Left ventricle myocardium inferior (tissue), 1 donor: ENCODE measurements at regions not wholly inside any gene's neighbourhood (a gene's known extent, or its start where the extent isn't known, plus 50 kb on each side); places are given as distances from the start of the nearest gene placed in this dataset.
"Not testable (repeated sequence)": the region's sequence is repeated elsewhere in the genome, so short reads cannot be mapped to it uniquely, and the experiment has no call there.

Experiments used
- DNase-seq: peaks from one replicate; pipeline ENCODE4 v3.0.0-alpha.2; 2020
- H3K27ac ChIP-seq: fragments of 200-600 bp; replicated peaks from 2 replicates; pipeline ENCODE4 v1.8.0; 2021
- H3K27me3 ChIP-seq: fragments of 200-600 bp; 2 replicates; pipeline ENCODE4 v1.8.0; 2021; ENCODE audit warnings: low read depth
- H3K36me3 ChIP-seq: fragments of 200-600 bp; 2 replicates; pipeline ENCODE4 v1.8.0; 2021
- H3K4me1 ChIP-seq: fragments of 200-600 bp; 2 replicates; pipeline ENCODE4 v1.8.0; 2021
- H3K4me3 ChIP-seq: fragments of 200-600 bp; 2 replicates; pipeline ENCODE4 v1.8.0; 2021; ENCODE audit warnings: mild to moderate bottlenecking, moderate library complexity
- H3K9me3 ChIP-seq: fragments of 200-600 bp; replicated peaks from 2 replicates; pipeline ENCODE4 v1.8.0; 2021
- intact Hi-C: fragments of 100-400 bp; cut with micrococcal nuclease; formaldehyde crosslinking; loops from one replicate; pipeline ENCODE4 v1.11.0; 2022
- TF ChIP-seq, protein P1 (sequence below): fragments of 200-600 bp; IDR thresholded peaks from 2 replicates; pipeline ENCODE4 v1.8.0; 2021; ENCODE audit warnings: antibody characterized with exemption, mild to moderate bottlenecking, borderline replicate concordance
- donor health status: DM: no; HTN: yes; CAD: no; lungs with severe emphysema.

DNA sequence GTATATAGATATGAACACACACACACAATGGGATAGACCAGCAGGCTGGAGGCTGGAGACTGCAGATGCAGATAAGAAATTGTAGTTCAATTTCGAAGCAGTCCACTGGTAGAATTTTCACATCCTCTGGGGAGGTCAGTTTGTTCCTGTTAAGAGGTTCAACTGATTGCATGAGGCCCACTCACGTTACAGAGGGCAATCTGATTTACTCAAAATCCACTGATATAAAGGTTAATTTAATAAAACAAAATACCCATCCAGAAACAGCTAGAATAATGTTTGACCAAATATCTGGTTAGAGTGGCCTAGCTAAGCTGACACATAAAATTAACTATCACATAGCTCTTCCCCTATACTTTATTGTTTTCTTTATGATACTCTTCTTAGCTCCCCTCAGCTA, 162.9 kb upstream of the SMIM30 start:
- H3K4me1 ChIP-seq, result peaks cover 10% of the 10 kb centered on the region
- peaks cover 7% of the 10 kb centered on the region for H3K9me3 ChIP-seq
- H3K36me3 ChIP-seq, result no peaks in the 10 kb centered on the region
- TF ChIP-seq, protein P1, sequence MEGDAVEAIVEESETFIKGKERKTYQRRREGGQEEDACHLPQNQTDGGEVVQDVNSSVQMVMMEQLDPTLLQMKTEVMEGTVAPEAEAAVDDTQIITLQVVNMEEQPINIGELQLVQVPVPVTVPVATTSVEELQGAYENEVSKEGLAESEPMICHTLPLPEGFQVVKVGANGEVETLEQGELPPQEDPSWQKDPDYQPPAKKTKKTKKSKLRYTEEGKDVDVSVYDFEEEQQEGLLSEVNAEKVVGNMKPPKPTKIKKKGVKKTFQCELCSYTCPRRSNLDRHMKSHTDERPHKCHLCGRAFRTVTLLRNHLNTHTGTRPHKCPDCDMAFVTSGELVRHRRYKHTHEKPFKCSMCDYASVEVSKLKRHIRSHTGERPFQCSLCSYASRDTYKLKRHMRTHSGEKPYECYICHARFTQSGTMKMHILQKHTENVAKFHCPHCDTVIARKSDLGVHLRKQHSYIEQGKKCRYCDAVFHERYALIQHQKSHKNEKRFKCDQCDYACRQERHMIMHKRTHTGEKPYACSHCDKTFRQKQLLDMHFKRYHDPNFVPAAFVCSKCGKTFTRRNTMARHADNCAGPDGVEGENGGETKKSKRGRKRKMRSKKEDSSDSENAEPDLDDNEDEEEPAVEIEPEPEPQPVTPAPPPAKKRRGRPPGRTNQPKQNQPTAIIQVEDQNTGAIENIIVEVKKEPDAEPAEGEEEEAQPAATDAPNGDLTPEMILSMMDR, result no peak
- H3K27me3 ChIP-seq, result no peaks in the 10 kb centered on the region
- intact Hi-C loops, result no loop called here
- DNase-seq, result no peak
- H3K4me3 ChIP-seq, result no peak overlapping the region
- no peak overlapping the region for H3K27ac ChIP-seq

DNA sequence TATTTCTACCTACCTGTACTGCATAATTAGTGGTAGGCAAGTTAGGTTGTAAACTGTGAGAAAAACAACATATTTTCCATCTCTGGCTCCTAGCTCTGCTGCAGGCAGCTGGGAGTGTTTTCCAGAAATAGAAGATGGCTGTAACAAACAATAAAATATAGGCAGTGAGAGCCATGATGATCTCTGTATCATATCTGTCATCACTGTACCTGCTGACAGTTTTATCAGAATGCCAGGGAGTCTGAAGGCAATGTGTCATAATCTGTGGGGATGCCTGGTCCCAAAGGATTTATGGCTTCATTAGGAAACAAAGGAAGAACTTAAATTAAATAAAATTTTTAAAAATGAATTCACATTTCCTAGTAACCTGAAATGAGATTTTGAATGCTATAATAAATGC, 160.9 kb upstream of the SMIM30 start:
- Histone ChIP-seq H3K9me3 (peaks cover 24% of the 10 kb centered on the region), H3K4me3 (no peak overlapping the region), H3K27me3 (no peaks in the 10 kb centered on the region), H3K36me3 (no peaks in the 10 kb centered on the region), H3K27ac (no peak overlapping the region), H3K4me1 (peaks cover 10% of the 10 kb centered on the region)
- intact Hi-C loops, result no loop called here
- DNase-seq, result no peak
- TF ChIP-seq, protein P1, result no peak

DNA sequence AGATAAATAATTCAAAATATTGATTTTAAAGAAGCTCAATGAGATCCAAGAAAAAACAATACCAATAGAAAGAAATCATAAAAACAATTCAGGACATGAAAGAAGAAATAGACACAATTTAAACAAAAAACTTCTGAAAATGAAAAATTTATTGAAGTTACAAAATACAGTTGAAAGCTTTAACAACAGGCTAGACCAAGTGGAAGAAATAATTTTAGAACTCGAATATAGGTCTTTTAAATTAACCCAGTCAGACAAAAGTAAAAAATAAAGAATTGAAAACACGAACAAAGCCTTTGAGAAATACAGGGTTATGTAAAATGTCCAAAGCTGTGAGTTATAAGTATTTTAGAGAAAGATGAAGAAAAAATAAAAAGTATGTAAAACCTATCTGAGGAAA, 152.4 kb upstream of the SMIM30 start:
- intact Hi-C loops, result no loop called here
- Histone ChIP-seq H3K27me3 (no peaks in the 10 kb centered on the region), H3K36me3 (no peaks in the 10 kb centered on the region), H3K9me3 (peaks cover 74% of the 10 kb centered on the region), H3K4me3 (no peak overlapping the region), H3K27ac (no peak overlapping the region), H3K4me1 (no peaks in the 10 kb centered on the region)
- TF ChIP-seq, protein P1, result no peak
- DNase-seq, result no peak

DNA sequence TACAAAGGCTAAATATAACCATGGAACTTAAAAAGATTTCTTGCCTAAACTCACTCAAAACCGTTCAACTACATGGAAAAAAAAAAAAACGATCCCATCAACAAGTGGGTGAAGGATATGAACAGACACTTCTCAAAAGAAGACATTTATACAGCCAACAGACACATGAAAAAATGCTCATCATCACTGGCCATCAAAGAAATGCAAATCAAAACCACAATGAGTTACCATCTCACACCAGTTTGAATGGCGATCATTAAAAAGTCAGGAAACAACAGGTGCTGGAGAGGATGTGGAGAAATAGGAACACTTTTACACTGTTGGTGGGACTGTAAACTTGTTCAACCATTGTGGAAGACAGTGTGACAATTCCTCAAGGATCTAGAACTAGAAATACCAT, 151.2 kb upstream of the SMIM30 start:
- peaks cover 64% of the 10 kb centered on the region for H3K9me3 ChIP-seq
- intact Hi-C loops, H3K27ac ChIP-seq, DNase-seq, H3K4me1 ChIP-seq, H3K36me3 ChIP-seq, H3K27me3 ChIP-seq, H3K4me3 ChIP-seq: not testable (repeated sequence)

DNA sequence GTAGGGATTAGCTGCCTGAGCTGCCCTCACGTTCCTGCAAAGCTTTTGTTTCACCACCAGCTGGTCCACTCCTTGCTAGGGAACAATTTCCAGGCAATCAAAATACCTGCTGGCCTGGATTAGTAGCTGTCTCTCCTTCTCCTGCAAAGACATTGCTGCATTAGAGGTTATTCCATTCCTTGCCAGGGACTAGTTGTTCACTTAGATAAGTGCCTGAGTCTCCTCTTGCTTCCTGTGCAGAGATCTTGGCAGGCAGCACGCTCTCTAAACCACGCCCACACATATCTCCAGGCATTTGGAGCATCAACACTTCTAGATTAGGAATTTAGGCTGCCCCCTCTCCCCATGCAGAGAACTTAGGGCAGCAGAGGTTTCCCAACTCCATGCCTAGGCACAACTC, 150.4 kb upstream of the SMIM30 start:
- peaks cover 57% of the 10 kb centered on the region for H3K9me3 ChIP-seq
- DNase-seq, result no peak
- no peak overlapping the region for H3K27ac ChIP-seq
- H3K27me3 ChIP-seq, result no peaks in the 10 kb centered on the region
- H3K4me3 ChIP-seq, result no peak overlapping the region
- H3K4me1 ChIP-seq, result no peaks in the 10 kb centered on the region
- TF ChIP-seq, protein P1, result no peak
- no peaks in the 10 kb centered on the region for H3K36me3 ChIP-seq
- intact Hi-C loops, result no loop called here

DNA sequence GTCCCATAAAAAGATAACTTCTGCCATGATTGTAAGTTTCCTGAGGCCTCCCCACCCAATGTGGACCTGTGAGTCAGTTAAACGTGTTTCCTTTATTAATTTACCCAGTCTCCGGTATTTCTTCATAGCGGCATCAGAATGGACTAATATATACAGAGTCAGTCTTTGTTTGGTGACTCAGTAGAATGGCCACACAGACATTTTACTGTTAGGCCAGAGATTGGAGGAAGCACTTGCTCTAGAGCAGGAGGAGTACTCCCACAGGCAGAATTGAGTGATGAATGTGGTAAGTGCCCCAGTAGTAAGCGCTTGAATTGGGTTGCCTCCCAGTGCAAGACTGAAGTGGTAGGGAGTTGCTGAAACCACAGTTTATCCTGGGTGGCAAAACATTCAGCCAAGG, 149.5 kb upstream of the SMIM30 start:
- intact Hi-C loops, result no loop called here
- DNase-seq, result no peak
- no peak overlapping the region for H3K27ac ChIP-seq
- H3K36me3 ChIP-seq, result no peaks in the 10 kb centered on the region
- H3K9me3 ChIP-seq, result peaks cover 48% of the 10 kb centered on the region
- no peak overlapping the region for H3K4me3 ChIP-seq
- H3K27me3 ChIP-seq, result no peaks in the 10 kb centered on the region
- TF ChIP-seq, protein P1, result no peak
- no peaks in the 10 kb centered on the region for H3K4me1 ChIP-seq
